ENCODE measurements at regions not wholly inside any gene's neighbourhood (a gene's known extent, or its start where the extent isn't known, plus 50 kb on each side); places are given as distances from the start of the nearest gene placed in this dataset.

- H4K20me1 ChIP-seq (ENCODE audit: control insufficient read depth, insufficient read depth, low read length, poor library complexity, severe bottlenecking) = no peaks in the 10 kb centered on the region
- DNase-seq = no peak
- H3K4me3 ChIP-seq (ENCODE audit: control extremely low read depth in 1 of 5, extremely low read depth in 1 of 5, insufficient read depth in 1 of 5, low read depth in 2 of 5, low read length in 4 of 5) = no peak overlapping the region
- 100% methylated on average over 3 of the region's 3 CpGs for WGBS (ENCODE audit: insufficient coverage)
- ATAC-seq (ENCODE audit: low read depth) = no peak
- H3K36me3 ChIP-seq (replicated peaks in 1 of 2; ENCODE audit: control extremely low read depth in 1 of 2, control insufficient read depth in 1 of 2, extremely low read depth in 1 of 2, insufficient read depth in 2 of 2, low read length in 1 of 2) = no peaks in the 10 kb centered on the region
- H2AFZ ChIP-seq (ENCODE audit: insufficient read depth, low read depth, low read length, poor library complexity, severe bottlenecking) = no peak overlapping the region
- TF ChIP-seq EZH2 (IDR thresholded peaks at IDR 0.05; ENCODE audit: borderline replicate concordance, insufficient read depth, low read depth, low read length, poor library complexity, severe bottlenecking) (no peak), CTCF (IDR thresholded peaks at IDR 0.05) (no peak)
- peaks cover 56% of the 10 kb centered on the region for H3K4me1 Mint-ChIP-seq
- no peak overlapping the region for H3K4me3 Mint-ChIP-seq
- H3K9me3 Mint-ChIP-seq (ENCODE audit: insufficient read depth) = no peaks in the 10 kb centered on the region
- peaks cover 0 to 3% (median 0%) of the 10 kb centered on the region in 3 donors for H3K9me3 ChIP-seq (ENCODE audit: control extremely low read depth in 1 of 3, control insufficient read depth in 2 of 3, insufficient read depth in 1 of 3, low read length in 2 of 3)
- H3K4me2 ChIP-seq (replicated peaks; ENCODE audit: low read depth, low read length, poor library complexity, severe bottlenecking) = no peak overlapping the region
- no peak overlapping the region for H3K9ac ChIP-seq (ENCODE audit: low read length)
- peak overlapping the region in 1 of 2 donors; percentile 48 for H3K27ac ChIP-seq (ENCODE audit: low read length in 2 of 2)
- H3K79me2 ChIP-seq (ENCODE audit: control insufficient read depth, insufficient read depth, low read length) = no peaks in the 10 kb centered on the region
- H3K4me1 ChIP-seq (ENCODE audit: control insufficient read depth in 2 of 2, insufficient read depth in 2 of 2, low read length in 2 of 2) = peaks cover 95 to 96% of the 10 kb centered on the region in 2 donors
- H3K27me3 Mint-ChIP-seq = no peaks in the 10 kb centered on the region
- intact Hi-C loops (cut with micrococcal nuclease) = loop anchor here (5.0 to 10.0 kb wide), 2 partner anchors 33 to 161 kb away; no protein-coding TSS in a partner anchor
- ChIA-PET CTCF (interaction anchor here (0.6 to 11.2 kb wide), 10 partner anchors 15 to 437 kb away, joined by 3 to 180 read pairs (median 6); partner anchors contain the start of genes KLLN and PTEN), POLR2A (interaction anchor here (2.6 kb wide), 1 partner anchor 252 kb away, joined by 16 read pairs; the partner anchor contains the start of genes KLLN and PTEN)
- H3K27me3 ChIP-seq (replicated peaks in 1 of 4; ENCODE audit: control extremely low read depth in 1 of 4, control insufficient read depth in 3 of 4, insufficient read depth in 4 of 4, low read length in 3 of 4) = no peaks in the 10 kb centered on the region
- peak overlapping the region; percentile 10 for H3K27ac Mint-ChIP-seq
Measured at GRCh38 chr10:88115407-88115806, 252.0 kb downstream of the PTEN start.

GRCh38 chr10:88115968-88116367 is 252.5 kb downstream of the PTEN start:
- CTCF ChIA-PET = interaction anchor here (0.9 to 11.2 kb wide), 5 partner anchors 46 to 273 kb away, joined by 3 to 180 read pairs (median 6); partner anchors contain the start of genes KLLN and PTEN
- intact Hi-C loops (cut with micrococcal nuclease) = loop anchor here (2.0 to 10.0 kb wide), 3 partner anchors 15 to 161 kb away; no protein-coding TSS in a partner anchor
- TF ChIP-seq CTCF (IDR thresholded peaks at IDR 0.05) (no peak), EZH2 (IDR thresholded peaks at IDR 0.05; ENCODE audit: borderline replicate concordance, insufficient read depth, low read depth, low read length, poor library complexity, severe bottlenecking) (no peak)
- Histone ChIP-seq H3K4me1 (ENCODE audit: control insufficient read depth in 2 of 2, insufficient read depth in 2 of 2, low read length in 2 of 2) (peaks cover 95 to 96% of the 10 kb centered on the region in 2 donors), H3K79me2 (ENCODE audit: control insufficient read depth, insufficient read depth, low read length) (no peaks in the 10 kb centered on the region), H3K27ac (ENCODE audit: low read length in 2 of 2) (no peak overlapping the region), H3K9ac (ENCODE audit: low read length) (no peak overlapping the region), H3K4me2 (replicated peaks; ENCODE audit: low read depth, low read length, poor library complexity, severe bottlenecking) (peak overlapping the region; percentile 27), H2AFZ (ENCODE audit: insufficient read depth, low read depth, low read length, poor library complexity, severe bottlenecking) (no peak overlapping the region), H3K9me3 (ENCODE audit: control extremely low read depth in 1 of 3, control insufficient read depth in 2 of 3, insufficient read depth in 1 of 3, low read length in 2 of 3) (peaks cover 0 to 3% (median 0%) of the 10 kb centered on the region in 3 donors), H3K4me3 (ENCODE audit: control extremely low read depth in 1 of 5, extremely low read depth in 1 of 5, insufficient read depth in 1 of 5, low read depth in 2 of 5, low read length in 4 of 5) (no peak overlapping the region), H3K36me3 (replicated peaks in 1 of 2; ENCODE audit: control extremely low read depth in 1 of 2, control insufficient read depth in 1 of 2, extremely low read depth in 1 of 2, insufficient read depth in 2 of 2, low read length in 1 of 2) (no peaks in the 10 kb centered on the region), H4K20me1 (ENCODE audit: control insufficient read depth, insufficient read depth, low read length, poor library complexity, severe bottlenecking) (no peaks in the 10 kb centered on the region), H3K27me3 (replicated peaks in 1 of 4; ENCODE audit: control extremely low read depth in 1 of 4, control insufficient read depth in 3 of 4, insufficient read depth in 4 of 4, low read length in 3 of 4) (no peaks in the 10 kb centered on the region)
- POLR2A ChIA-PET = no interaction called here
- no peak overlapping the region for H3K4me3 Mint-ChIP-seq
- no peaks in the 10 kb centered on the region for H3K9me3 Mint-ChIP-seq (ENCODE audit: insufficient read depth)
- H3K27me3 Mint-ChIP-seq = no peaks in the 10 kb centered on the region
- 100% methylated on average over 1 of the region's 1 CpG for WGBS (ENCODE audit: insufficient coverage)
- no peak overlapping the region for H3K27ac Mint-ChIP-seq
- no peak for ATAC-seq (ENCODE audit: low read depth)
- DNase-seq = no peak
- peaks cover 56% of the 10 kb centered on the region for H3K4me1 Mint-ChIP-seq

Data from B cell (primary cell).